Naive thymus-derived CD4-positive, alpha-beta T cell (primary cell): ENCODE measurements at regions not wholly inside any gene's neighbourhood (a gene's known extent, or its start where the extent isn't known, plus 50 kb on each side); places are given as distances from the start of the nearest gene placed in this dataset.
"Not testable (repeated sequence)": the region's sequence is repeated elsewhere in the genome, so short reads cannot be mapped to it uniquely, and the experiment has no call there.

Experiments
- ATAC-seq: fragments of 150-1000 bp; cut with Tn5 transposase; 2 replicates; pipeline ENCODE4 v1.10.0; 2021; ENCODE audit warnings: mild to moderate bottlenecking, moderate library complexity
- CTCF ChIA-PET: fragments of 350-600 bp; sonication (Branson Sonifier 250); formaldehyde crosslinking; loops from one replicate; lab custom pipeline; 2021; ENCODE audit warnings: antibody characterized with exemption; lab: Charles Lee
- POLR2A ChIA-PET: fragments of 350-600 bp; sonication (Branson Sonifier 250); formaldehyde crosslinking; loops from one replicate; lab custom pipeline; 2021; ENCODE audit warnings: antibody characterized with exemption, inconsistent platforms; lab: Charles Lee
- DNase-seq, 9 donors: peaks; one replicate each; pipeline versions ENCODE4 v3.0.0 to v3.0.0-alpha.2; 2020 to 2022; ENCODE audit warnings: mixed read lengths in 1 of 9
- H3K27ac ChIP-seq: one replicate; pipeline ENCODE4 v1.7.0; 2013; ENCODE audit warnings: mild to moderate bottlenecking, low read depth, low read length, moderate library complexity
- H3K27me3 ChIP-seq, 2 donors: one replicate each; pipeline ENCODE4 v1.7.0; 2013; ENCODE audit warnings: low read length in 2 of 2, mild to moderate bottlenecking in 2 of 2, moderate library complexity in 2 of 2; ENCODE audit not compliant: control insufficient read depth in 2 of 2, insufficient read depth in 2 of 2
- H3K36me3 ChIP-seq, 3 experiments: 1 replicate in 2 of 3; 2 replicates in 1 of 3; pipeline ENCODE4 v1.7.0; 2013; ENCODE audit warnings: low read length in 3 of 3, mild to moderate bottlenecking in 3 of 3, moderate library complexity in 1 of 3; ENCODE audit not compliant: insufficient read depth in 3 of 3, control insufficient read depth in 2 of 3
- H3K4me1 ChIP-seq, 2 donors: one replicate each; pipeline ENCODE4 v1.7.0; 2013; ENCODE audit warnings: low read length in 2 of 2, mild to moderate bottlenecking in 2 of 2, moderate library complexity in 1 of 2; ENCODE audit not compliant: control insufficient read depth in 2 of 2, insufficient read depth in 2 of 2
- H3K4me3 ChIP-seq: 2 replicates; pipeline ENCODE4 v1.7.0; 2013; ENCODE audit warnings: mild to moderate bottlenecking, low read length
- H3K9me3 ChIP-seq, 3 experiments: 1 replicate in 2 of 3; 2 replicates in 1 of 3; pipeline ENCODE4 v1.7.0; 2013; ENCODE audit warnings: low read length in 3 of 3; ENCODE audit not compliant: control insufficient read depth in 2 of 3
- H3K27ac Mint-ChIP-seq, 9 donors: one replicate each; pipeline ENCODE4 v1.8.0; 2020 to 2022; ENCODE audit warnings: mixed read lengths in 9 of 9, mild to moderate bottlenecking in 8 of 9, moderate library complexity in 5 of 9, inconsistent platforms in 2 of 9
- H3K27me3 Mint-ChIP-seq, 5 donors: one replicate each; pipeline ENCODE4 v1.8.0; 2021 to 2022; ENCODE audit warnings: mixed read lengths in 5 of 5, mild to moderate bottlenecking in 1 of 5
- H3K36me3 Mint-ChIP-seq, 5 donors: one replicate each; pipeline ENCODE4 v1.8.0; 2020 to 2022; ENCODE audit warnings: mixed read lengths in 5 of 5, mild to moderate bottlenecking in 3 of 5, inconsistent platforms in 1 of 5
- H3K4me1 Mint-ChIP-seq, 7 donors: one replicate each; pipeline ENCODE4 v1.8.0; 2020 to 2022; ENCODE audit warnings: mixed read lengths in 7 of 7, mild to moderate bottlenecking in 3 of 7, inconsistent platforms in 1 of 7
- H3K4me3 Mint-ChIP-seq, 10 donors: one replicate each; pipeline ENCODE4 v1.8.0; 2020 to 2022; ENCODE audit warnings: mild to moderate bottlenecking in 10 of 10, mixed read lengths in 10 of 10, moderate library complexity in 6 of 10, inconsistent platforms in 2 of 10
- H3K9me3 Mint-ChIP-seq, 11 donors: one replicate each; pipeline ENCODE4 v1.8.0; 2020 to 2022; ENCODE audit warnings: mixed read lengths in 11 of 11, mild to moderate bottlenecking in 4 of 11, inconsistent platforms in 1 of 11, moderate library complexity in 1 of 11
- intact Hi-C, 2 donors: fragments of 100-400 bp; cut with micrococcal nuclease; formaldehyde crosslinking; loops; one replicate each; pipeline ENCODE4 v1.15.1; 2023

GRCh38 chr9:40592406-40592805, 536.1 kb downstream of the FOXD4L6 start:
- CTCF ChIA-PET, intact Hi-C loops, H3K36me3 Mint-ChIP-seq, H3K27me3 ChIP-seq, ATAC-seq, POLR2A ChIA-PET, H3K9me3 ChIP-seq, H3K36me3 ChIP-seq, H3K27me3 Mint-ChIP-seq, H3K27ac Mint-ChIP-seq, H3K4me1 ChIP-seq, H3K4me3 ChIP-seq, DNase-seq, H3K4me3 Mint-ChIP-seq, H3K4me1 Mint-ChIP-seq, H3K27ac ChIP-seq: not testable (repeated sequence)
- peaks cover 0 to 14% (median 4%) of the 10 kb centered on the region in 11 donors for H3K9me3 Mint-ChIP-seq

GRCh38 chr9:40591915-40592314, 536.6 kb downstream of the FOXD4L6 start:
- H3K4me3 ChIP-seq, H3K27ac Mint-ChIP-seq, intact Hi-C loops, H3K36me3 Mint-ChIP-seq, H3K4me1 Mint-ChIP-seq, ATAC-seq, H3K9me3 ChIP-seq, H3K36me3 ChIP-seq, DNase-seq, POLR2A ChIA-PET, H3K27me3 Mint-ChIP-seq, H3K4me3 Mint-ChIP-seq, CTCF ChIA-PET, H3K4me1 ChIP-seq, H3K27ac ChIP-seq, H3K27me3 ChIP-seq: not testable (repeated sequence)
- H3K9me3 Mint-ChIP-seq: peaks cover 0 to 14% (median 4%) of the 10 kb centered on the region in 11 donors

GRCh38 chr9:40587475-40588195, 540.8 kb downstream of the FOXD4L6 start:
- CTCF ChIA-PET, ATAC-seq, H3K4me1 Mint-ChIP-seq, DNase-seq, POLR2A ChIA-PET, H3K27me3 ChIP-seq, H3K36me3 Mint-ChIP-seq, H3K27me3 Mint-ChIP-seq, H3K4me1 ChIP-seq, intact Hi-C loops, H3K4me3 ChIP-seq, H3K36me3 ChIP-seq, H3K9me3 ChIP-seq, H3K4me3 Mint-ChIP-seq, H3K27ac ChIP-seq, H3K9me3 Mint-ChIP-seq, H3K27ac Mint-ChIP-seq: not testable (repeated sequence)

GRCh38 chr9:40584039-40584438, 544.4 kb downstream of the FOXD4L6 start:
- DNase-seq, H3K9me3 Mint-ChIP-seq, CTCF ChIA-PET, H3K9me3 ChIP-seq, POLR2A ChIA-PET, ATAC-seq, H3K27me3 Mint-ChIP-seq, H3K27ac Mint-ChIP-seq, H3K4me3 ChIP-seq, intact Hi-C loops, H3K36me3 ChIP-seq, H3K4me1 Mint-ChIP-seq, H3K27ac ChIP-seq, H3K27me3 ChIP-seq, H3K4me1 ChIP-seq, H3K36me3 Mint-ChIP-seq: not testable (repeated sequence)
- H3K4me3 Mint-ChIP-seq: peak overlapping the region in 2 of 10 donors; percentile 21 to 50

GRCh38 chr9:40583230-40583629, 545.3 kb downstream of the FOXD4L6 start:
- peak overlapping the region in 1 of 9 donors; percentile 72 for H3K27ac Mint-ChIP-seq
- POLR2A ChIA-PET, H3K9me3 ChIP-seq, H3K36me3 ChIP-seq, intact Hi-C loops, H3K27me3 ChIP-seq, H3K9me3 Mint-ChIP-seq, H3K36me3 Mint-ChIP-seq, CTCF ChIA-PET, DNase-seq, H3K4me1 ChIP-seq, H3K4me1 Mint-ChIP-seq, H3K27ac ChIP-seq, ATAC-seq, H3K27me3 Mint-ChIP-seq, H3K4me3 ChIP-seq: not testable (repeated sequence)
- peak overlapping the region in 8 of 10 donors; percentile 37 to 75 (median 51) for H3K4me3 Mint-ChIP-seq

- ATAC-seq, H3K4me3 Mint-ChIP-seq, intact Hi-C loops, H3K27ac ChIP-seq, H3K4me1 ChIP-seq, H3K9me3 Mint-ChIP-seq, DNase-seq, POLR2A ChIA-PET, CTCF ChIA-PET, H3K27me3 Mint-ChIP-seq, H3K4me1 Mint-ChIP-seq, H3K27ac Mint-ChIP-seq, H3K27me3 ChIP-seq, H3K36me3 Mint-ChIP-seq, H3K9me3 ChIP-seq, H3K36me3 ChIP-seq, H3K4me3 ChIP-seq: not testable (repeated sequence)
Measured at GRCh38 chr9:40578908-40579307, 549.6 kb downstream of the FOXD4L6 start.
